ENCODE measurements at regions not wholly inside any gene's neighbourhood (a gene's known extent, or its start where the extent isn't known, plus 50 kb on each side); places are given as distances from the start of the nearest gene placed in this dataset.

- H3K36me3 ChIP-seq (ENCODE audit: insufficient read depth, low read length) = no peaks in the 10 kb centered on the region
- ChIA-PET POLR2A (no interaction called here), CTCF (no interaction called here)
- H3K36me3 Mint-ChIP-seq = no peaks in the 10 kb centered on the region
- no peak overlapping the region for H3K4me3 Mint-ChIP-seq
- H3K27ac ChIP-seq (ENCODE audit: low read depth, low read length) = no peak overlapping the region
- H3K4me1 Mint-ChIP-seq = no peaks in the 10 kb centered on the region
- H3K4me1 ChIP-seq (ENCODE audit: insufficient read depth, low read length) = no peaks in the 10 kb centered on the region
- no peaks in the 10 kb centered on the region for H3K9me3 ChIP-seq (ENCODE audit: low read length)
- H3K27me3 ChIP-seq (ENCODE audit: insufficient read depth, low read length, poor library complexity, severe bottlenecking) = no peaks in the 10 kb centered on the region
- H3K27me3 Mint-ChIP-seq = peaks cover 4% of the 10 kb centered on the region in 2 donors
- no peak overlapping the region for H3K27ac Mint-ChIP-seq
- H3K4me3 ChIP-seq (ENCODE audit: low read length) = no peak overlapping the region
- DNase-seq = no peak
- H3K9me3 Mint-ChIP-seq = peaks cover 0 to 3% (median 0%) of the 10 kb centered on the region in 5 donors
Observed at GRCh38 chr20:48172357-48172702, 387.0 kb upstream of the SULF2 start.

- Histone ChIP-seq H3K4me1 (ENCODE audit: insufficient read depth, low read length) (no peaks in the 10 kb centered on the region), H3K27ac (ENCODE audit: low read depth, low read length) (no peak overlapping the region), H3K9me3 (ENCODE audit: low read length) (no peaks in the 10 kb centered on the region), H3K4me3 (ENCODE audit: low read length) (no peak overlapping the region), H3K27me3 (ENCODE audit: insufficient read depth, low read length, poor library complexity, severe bottlenecking) (no peaks in the 10 kb centered on the region), H3K36me3 (ENCODE audit: insufficient read depth, low read length) (no peaks in the 10 kb centered on the region)
- ChIA-PET POLR2A (no interaction called here), CTCF (no interaction called here)
- H3K4me3 Mint-ChIP-seq = no peak overlapping the region
- peaks cover 0 to 3% (median 0%) of the 10 kb centered on the region in 5 donors for H3K9me3 Mint-ChIP-seq
- H3K27ac Mint-ChIP-seq = peak overlapping the region in 1 of 8 donors; percentile 34
- no peaks in the 10 kb centered on the region for H3K4me1 Mint-ChIP-seq
- no peaks in the 10 kb centered on the region for H3K36me3 Mint-ChIP-seq
- H3K27me3 Mint-ChIP-seq = peaks cover 0 to 4% of the 10 kb centered on the region in 2 donors
- no peak for DNase-seq
Observed at GRCh38 chr20:48171626-48172356, 386.5 kb upstream of the SULF2 start.

GRCh38 chr20:48171071-48171470 lies 385.8 kb upstream of the SULF2 start:
- Histone ChIP-seq H3K4me3 (ENCODE audit: low read length) (no peak overlapping the region), H3K36me3 (ENCODE audit: insufficient read depth, low read length) (no peaks in the 10 kb centered on the region), H3K27ac (ENCODE audit: low read depth, low read length) (no peak overlapping the region), H3K27me3 (ENCODE audit: insufficient read depth, low read length, poor library complexity, severe bottlenecking) (no peaks in the 10 kb centered on the region), H3K9me3 (ENCODE audit: low read length) (no peaks in the 10 kb centered on the region), H3K4me1 (ENCODE audit: insufficient read depth, low read length) (no peaks in the 10 kb centered on the region)
- Mint-ChIP-seq H3K9me3 (peaks cover 0 to 3% (median 0%) of the 10 kb centered on the region in 5 donors), H3K36me3 (no peaks in the 10 kb centered on the region), H3K4me1 (no peaks in the 10 kb centered on the region), H3K27me3 (no peaks in the 10 kb centered on the region), H3K4me3 (no peak overlapping the region), H3K27ac (no peak overlapping the region)
- DNase-seq = no peak
- CTCF ChIA-PET = no interaction called here
- POLR2A ChIA-PET = no interaction called here

- Histone ChIP-seq H3K9me3 (ENCODE audit: low read length) (no peaks in the 10 kb centered on the region), H3K27me3 (ENCODE audit: insufficient read depth, low read length, poor library complexity, severe bottlenecking) (no peaks in the 10 kb centered on the region), H3K4me3 (ENCODE audit: low read length) (no peak overlapping the region), H3K36me3 (ENCODE audit: insufficient read depth, low read length) (no peaks in the 10 kb centered on the region), H3K4me1 (ENCODE audit: insufficient read depth, low read length) (no peaks in the 10 kb centered on the region), H3K27ac (ENCODE audit: low read depth, low read length) (no peak overlapping the region)
- H3K36me3 Mint-ChIP-seq = no peaks in the 10 kb centered on the region
- H3K27me3 Mint-ChIP-seq = peaks cover 0 to under 1% of the 10 kb centered on the region in 2 donors
- DNase-seq = no peak
- no peak overlapping the region for H3K27ac Mint-ChIP-seq
- ChIA-PET POLR2A (no interaction called here), CTCF (no interaction called here)
- no peak overlapping the region for H3K4me3 Mint-ChIP-seq
- peaks cover 0 to 3% (median 0%) of the 10 kb centered on the region in 5 donors for H3K9me3 Mint-ChIP-seq
- H3K4me1 Mint-ChIP-seq = no peaks in the 10 kb centered on the region
Observed at GRCh38 chr20:48170625-48171024, 385.3 kb upstream of the SULF2 start.

GRCh38 chr20:48169650-48170225 lies 384.5 kb upstream of the SULF2 start:
- Histone ChIP-seq H3K9me3 (ENCODE audit: low read length) (no peaks in the 10 kb centered on the region), H3K36me3 (ENCODE audit: insufficient read depth, low read length) (no peaks in the 10 kb centered on the region), H3K27me3 (ENCODE audit: insufficient read depth, low read length, poor library complexity, severe bottlenecking) (no peaks in the 10 kb centered on the region), H3K27ac (ENCODE audit: low read depth, low read length) (no peak overlapping the region), H3K4me1 (ENCODE audit: insufficient read depth, low read length) (no peaks in the 10 kb centered on the region), H3K4me3 (ENCODE audit: low read length) (no peak overlapping the region)
- H3K4me3 Mint-ChIP-seq = no peak overlapping the region
- peaks cover 0 to 3% (median 0%) of the 10 kb centered on the region in 5 donors for H3K9me3 Mint-ChIP-seq
- peaks cover 5 to 6% of the 10 kb centered on the region in 2 donors for H3K27me3 Mint-ChIP-seq
- no peak overlapping the region for H3K27ac Mint-ChIP-seq
- H3K4me1 Mint-ChIP-seq = no peaks in the 10 kb centered on the region
- ChIA-PET CTCF (no interaction called here), POLR2A (interaction anchor here (0.7 kb wide), 1 partner anchor 11 kb away, joined by 5 read pairs; no protein-coding TSS in a partner anchor)
- DNase-seq = no peak
- H3K36me3 Mint-ChIP-seq = no peaks in the 10 kb centered on the region

GRCh38 chr20:48166082-48166835 lies 381.0 kb upstream of the SULF2 start:
- Mint-ChIP-seq H3K9me3 (no peaks in the 10 kb centered on the region), H3K27me3 (peaks cover 6 to 9% of the 10 kb centered on the region in 2 donors), H3K27ac (no peak overlapping the region), H3K4me1 (no peaks in the 10 kb centered on the region), H3K36me3 (no peaks in the 10 kb centered on the region), H3K4me3 (no peak overlapping the region)
- no peak for DNase-seq
- Histone ChIP-seq H3K36me3 (ENCODE audit: insufficient read depth, low read length) (no peaks in the 10 kb centered on the region), H3K27me3 (ENCODE audit: insufficient read depth, low read length, poor library complexity, severe bottlenecking) (no peaks in the 10 kb centered on the region), H3K27ac (ENCODE audit: low read depth, low read length) (no peak overlapping the region), H3K4me3 (ENCODE audit: low read length) (no peak overlapping the region), H3K9me3 (ENCODE audit: low read length) (no peaks in the 10 kb centered on the region), H3K4me1 (ENCODE audit: insufficient read depth, low read length) (no peaks in the 10 kb centered on the region)
- ChIA-PET POLR2A (no interaction called here), CTCF (no interaction called here)

GRCh38 chr20:48165401-48165685 lies 380.1 kb upstream of the SULF2 start:
- Histone ChIP-seq H3K4me1 (ENCODE audit: insufficient read depth, low read length) (no peaks in the 10 kb centered on the region), H3K4me3 (ENCODE audit: low read length) (no peak overlapping the region), H3K27ac (ENCODE audit: low read depth, low read length) (no peak overlapping the region), H3K36me3 (ENCODE audit: insufficient read depth, low read length) (no peaks in the 10 kb centered on the region), H3K9me3 (ENCODE audit: low read length) (no peaks in the 10 kb centered on the region), H3K27me3 (ENCODE audit: insufficient read depth, low read length, poor library complexity, severe bottlenecking) (no peaks in the 10 kb centered on the region)
- CTCF ChIA-PET = no interaction called here
- POLR2A ChIA-PET = no interaction called here
- no peaks in the 10 kb centered on the region for H3K36me3 Mint-ChIP-seq
- peaks cover 6 to 11% of the 10 kb centered on the region in 2 donors for H3K27me3 Mint-ChIP-seq
- no peak for DNase-seq
- H3K4me1 Mint-ChIP-seq = no peaks in the 10 kb centered on the region
- H3K27ac Mint-ChIP-seq = no peak overlapping the region
- H3K9me3 Mint-ChIP-seq = no peaks in the 10 kb centered on the region
- no peak overlapping the region for H3K4me3 Mint-ChIP-seq

- no peaks in the 10 kb centered on the region for H3K4me1 ChIP-seq (ENCODE audit: insufficient read depth, low read length)
- Mint-ChIP-seq H3K27me3 (peaks cover 6 to 11% of the 10 kb centered on the region in 2 donors), H3K4me1 (no peaks in the 10 kb centered on the region), H3K9me3 (no peaks in the 10 kb centered on the region), H3K27ac (no peak overlapping the region), H3K4me3 (no peak overlapping the region), H3K36me3 (no peaks in the 10 kb centered on the region)
- H3K36me3 ChIP-seq (ENCODE audit: insufficient read depth, low read length) = no peaks in the 10 kb centered on the region
- no peaks in the 10 kb centered on the region for H3K9me3 ChIP-seq (ENCODE audit: low read length)
- no peaks in the 10 kb centered on the region for H3K27me3 ChIP-seq (ENCODE audit: insufficient read depth, low read length, poor library complexity, severe bottlenecking)
- no peak for DNase-seq
- H3K4me3 ChIP-seq (ENCODE audit: low read length) = no peak overlapping the region
- H3K27ac ChIP-seq (ENCODE audit: low read depth, low read length) = no peak overlapping the region
- CTCF ChIA-PET = no interaction called here
- POLR2A ChIA-PET = no interaction called here
Observed at GRCh38 chr20:48164566-48165400, 379.5 kb upstream of the SULF2 start.
